NCI-H2196 (cell line): ENCODE measurements at regions not wholly inside any gene's neighbourhood (a gene's known extent, or its start where the extent isn't known, plus 50 kb on each side); places are given as distances from the start of the nearest gene placed in this dataset.
"Not testable (repeated sequence)": the region's sequence is repeated elsewhere in the genome, so short reads cannot be mapped to it uniquely, and the experiment has no call there.

Source experiments
- DNase-seq: peaks from one replicate; lab custom pipeline; 2025; ENCODE audit not compliant: unreplicated experiment; lab: John Stamatoyannopoulos, UW

DNA sequence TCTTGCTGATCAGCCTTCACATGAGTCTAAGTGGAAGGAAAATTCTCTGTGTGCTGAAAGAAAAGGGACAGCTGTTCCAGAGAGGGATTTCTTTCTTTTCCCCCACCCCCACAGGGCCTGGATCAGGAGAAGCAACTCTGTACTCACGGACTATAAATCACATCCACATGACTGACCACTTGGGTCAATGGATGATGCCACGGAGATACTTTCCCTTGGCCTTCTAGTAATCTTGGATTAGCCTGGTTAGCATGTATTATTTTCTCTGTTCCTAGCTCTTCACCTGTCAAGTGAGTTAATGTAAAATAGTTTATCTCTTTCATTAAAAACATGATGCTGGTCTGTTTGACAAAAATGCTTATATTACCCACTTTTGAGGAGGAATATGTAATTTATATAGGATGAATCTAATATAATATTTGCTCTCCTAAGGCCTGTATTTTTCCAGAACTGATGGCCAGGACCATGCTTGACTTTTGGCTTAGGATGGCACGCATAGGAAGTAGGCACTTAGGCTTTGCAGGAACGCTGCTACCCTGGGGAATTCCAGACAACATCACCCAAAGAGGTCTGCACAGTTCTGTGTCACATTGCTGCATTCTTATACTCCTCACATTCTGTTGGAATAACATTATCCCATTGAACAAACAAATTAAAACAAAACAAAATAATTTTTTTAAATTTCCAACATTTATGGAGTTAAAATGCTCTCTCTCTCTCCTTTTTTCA is 892.1 kb downstream of the TLE1 start:
- DNase-seq = no peak

DNA sequence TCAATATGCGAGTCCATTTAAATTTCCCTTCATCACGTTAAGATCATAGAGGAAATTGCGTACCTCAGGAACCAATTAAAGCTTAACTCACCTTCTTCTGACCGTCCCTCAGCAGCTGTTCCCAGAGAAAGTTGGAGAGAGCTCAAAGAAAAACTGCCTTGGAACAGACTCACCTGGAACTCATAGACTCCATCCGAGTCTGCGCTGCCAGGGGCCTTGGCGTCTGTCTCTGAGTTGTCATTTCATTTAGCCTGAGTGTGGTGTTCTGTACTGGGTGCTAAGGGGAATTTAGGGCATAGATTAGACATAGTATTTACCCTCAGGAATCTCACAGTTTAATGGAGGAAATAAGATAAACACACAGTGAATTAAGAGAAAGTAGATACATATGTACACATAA is 892.7 kb downstream of the TLE1 start:
- DNase-seq = no peak

- no peak for DNase-seq
Observed at GRCh38 chr9:80794197-80794596, 895.1 kb downstream of the TLE1 start.

DNA sequence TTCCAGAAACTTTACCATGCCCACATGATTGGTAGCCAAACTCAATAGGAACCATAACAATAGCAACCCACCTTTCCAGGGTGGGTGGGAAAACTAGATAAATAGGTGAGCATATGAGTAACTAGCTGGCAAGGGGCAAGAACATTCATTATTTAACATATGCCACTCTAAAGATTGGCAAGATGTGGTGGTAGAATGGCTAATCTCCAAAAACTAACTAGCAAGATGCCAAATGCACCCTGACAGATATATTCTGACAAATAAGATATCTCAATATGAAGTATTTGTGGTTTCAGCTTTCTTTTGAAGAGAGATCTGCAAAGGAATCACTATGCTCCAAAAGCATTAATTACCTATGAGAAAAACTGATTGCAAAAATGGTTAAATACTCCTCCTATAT is 895.6 kb downstream of the TLE1 start:
- no peak for DNase-seq

- DNase-seq = no peak
Observed at GRCh38 chr9:80792726-80793125, 896.6 kb downstream of the TLE1 start.

GRCh38 chr9:80791836-80792235 is 897.5 kb downstream of the TLE1 start:
- DNase-seq = no peak

- no peak for DNase-seq
Observed at GRCh38 chr9:80790764-80791163, 898.6 kb downstream of the TLE1 start.

- DNase-seq = no peak
Observed at GRCh38 chr9:80789831-80790230, 899.5 kb downstream of the TLE1 start.

DNA sequence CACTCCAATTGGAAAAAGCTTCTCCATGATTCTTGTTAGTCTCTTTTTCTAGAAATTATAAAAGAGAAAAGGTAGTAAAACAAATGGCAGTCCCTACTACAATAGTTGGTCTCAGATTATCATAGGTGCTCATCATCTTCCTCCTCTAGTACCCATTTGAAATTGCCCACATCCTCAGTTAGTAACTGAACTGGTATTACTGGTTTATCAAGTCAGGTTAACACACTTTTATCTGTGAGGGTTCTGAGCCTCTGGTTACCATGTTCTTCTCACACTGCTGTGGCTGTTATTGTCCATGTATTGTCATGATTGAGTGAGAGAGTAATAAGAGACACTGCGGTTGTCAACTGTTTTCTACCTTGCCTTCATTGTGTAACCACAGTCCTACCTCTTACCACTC is 901.7 kb downstream of the TLE1 start:
- no peak for DNase-seq

GRCh38 chr9:80784647-80785046 is 904.7 kb downstream of the TLE1 start:
- no peak for DNase-seq

DNA sequence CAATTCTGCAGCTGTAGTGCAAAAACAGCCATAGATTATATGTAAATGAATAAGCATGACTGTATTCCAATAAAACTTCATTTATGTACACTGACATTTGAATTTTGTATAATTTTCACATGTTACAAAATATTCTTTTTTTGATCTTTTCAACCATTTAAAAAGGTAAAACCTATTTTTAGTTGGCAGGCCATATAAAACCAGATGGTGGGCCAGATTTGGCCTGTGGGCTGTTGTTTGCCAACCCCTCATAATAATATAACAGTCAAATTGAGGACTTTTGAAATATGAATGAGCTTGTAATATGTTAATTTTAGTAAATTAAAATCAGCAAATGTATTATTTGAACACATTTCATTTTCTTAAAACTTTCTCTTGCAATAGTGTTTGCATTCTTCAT is 913.4 kb downstream of the TLE1 start:
- DNase-seq = no peak

DNA sequence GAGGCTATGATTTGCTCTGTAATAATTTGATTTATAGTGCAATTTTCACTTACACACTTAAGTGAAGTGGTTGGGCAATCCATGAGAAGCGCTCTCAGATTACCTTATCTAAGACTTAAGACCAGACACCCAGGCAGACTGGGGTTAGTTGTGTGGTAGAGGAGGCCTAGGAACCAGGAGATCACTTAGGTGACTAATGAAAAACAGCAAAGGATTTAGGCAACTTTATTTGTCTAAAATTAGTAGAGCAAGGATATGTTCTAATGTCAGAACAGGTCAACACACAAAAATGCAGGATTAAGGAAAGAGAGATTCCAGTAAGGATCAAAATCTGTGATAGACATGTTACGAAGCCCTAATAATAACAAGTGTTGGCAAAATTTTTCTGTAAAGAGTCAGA is 913.8 kb downstream of the TLE1 start:
- no peak for DNase-seq

- no peak for DNase-seq
Observed at GRCh38 chr9:80771555-80772347, 917.6 kb downstream of the TLE1 start.

- no peak for DNase-seq
Observed at GRCh38 chr9:80763536-80763935, 925.8 kb downstream of the TLE1 start.

DNA sequence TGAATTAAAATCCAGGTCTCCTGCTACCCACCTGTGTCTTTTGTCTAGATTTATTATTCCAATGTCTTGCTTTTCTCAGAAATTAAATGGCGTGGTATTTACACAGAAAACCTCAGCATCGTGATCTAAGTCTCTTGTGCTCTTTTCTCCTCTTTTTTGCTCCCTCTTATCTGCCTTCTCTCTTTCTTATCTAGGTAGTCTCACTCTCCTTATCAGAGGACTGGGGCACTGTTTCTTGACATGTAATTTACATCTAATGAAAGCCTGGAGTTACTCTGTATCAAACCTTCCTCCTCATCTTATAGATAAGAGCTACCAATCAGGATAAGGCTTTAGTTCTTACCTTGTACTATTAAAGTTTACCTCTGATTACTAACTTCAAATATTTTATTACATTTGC is 933.8 kb downstream of the TLE1 start:
- DNase-seq = no peak

GRCh38 chr9:80747056-80747455 is 942.3 kb downstream of the TLE1 start:
- not testable (repeated sequence) for DNase-seq

GRCh38 chr9:80732506-80732905 is 956.8 kb downstream of the TLE1 start:
- DNase-seq = no peak

GRCh38 chr9:80720579-80720978 is 968.8 kb downstream of the TLE1 start:
- no peak for DNase-seq

GRCh38 chr9:80707120-80707519 is 982.2 kb downstream of the TLE1 start:
- no peak for DNase-seq

- no peak for DNase-seq
Observed at GRCh38 chr9:80701061-80701460, 988.3 kb downstream of the TLE1 start.

GRCh38 chr9:80699511-80699998 is 989.8 kb downstream of the TLE1 start:
- DNase-seq = peak; percentile 29

DNA sequence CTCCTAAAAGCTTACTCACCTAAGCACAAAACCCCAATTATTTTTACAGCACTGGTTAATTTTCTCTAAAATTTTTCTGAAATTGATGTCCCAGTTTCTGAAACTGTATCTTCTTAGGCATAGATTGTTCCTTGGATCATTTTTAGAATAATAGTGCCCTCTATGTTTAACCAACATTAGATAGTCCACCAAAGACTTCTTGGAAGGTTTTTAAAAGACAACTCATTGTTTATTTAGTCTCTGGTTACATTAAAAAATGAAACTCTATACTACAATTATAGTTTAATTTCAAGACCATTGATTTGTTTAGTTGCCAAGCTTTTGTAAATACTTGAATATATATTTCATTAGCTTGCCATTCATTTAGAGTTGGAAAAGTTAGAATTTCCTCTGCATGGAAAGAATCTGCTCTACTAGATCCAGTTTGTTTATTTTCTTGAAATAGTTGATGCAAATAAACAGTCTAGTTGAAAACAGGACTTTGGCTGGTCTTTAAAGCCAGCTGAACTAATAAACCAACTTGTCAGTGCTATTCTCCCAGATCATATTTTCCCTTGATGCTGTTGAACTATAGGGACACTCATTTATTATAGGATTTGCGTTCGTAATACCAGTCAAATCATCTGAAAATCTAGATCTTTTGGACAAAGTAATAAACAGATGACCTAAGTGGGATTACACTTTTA is 990.5 kb downstream of the TLE1 start:
- no peak for DNase-seq
